RWPE1 (cell line): ENCODE measurements at regions not wholly inside any gene's neighbourhood (a gene's known extent, or its start where the extent isn't known, plus 50 kb on each side); places are given as distances from the start of the nearest gene placed in this dataset.

ENCODE experiments used
- CTCF ChIA-PET: fragments of 350-600 bp; sonication (Branson Sonifier 250); formaldehyde crosslinking; extraction: SDS; loops from one replicate; lab custom pipeline; 2021; lab: Yijun Ruan, JAX
- POLR2A ChIA-PET: fragments of 400-600 bp; formaldehyde crosslinking; extraction: SDS; loops from one replicate; lab custom pipeline; 2020; ENCODE audit warnings: antibody characterized with exemption; ENCODE audit not compliant: low non-redundant PET; lab: Yijun Ruan, JAX
- DNase-seq: peaks from one replicate; pipeline ENCODE4 v3.0.0; 2012; ENCODE audit warnings: low spot score
- H3K27ac ChIP-seq: fragments of 450-650 bp; 2 replicates; pipeline ENCODE4 v1.5.1; 2017
- CTCF ChIP-seq: fragments of 450-650 bp; conservative IDR thresholded peaks from 2 replicates; pipeline ENCODE4 v1.5.1; 2017; ENCODE audit warnings: low read depth, mild to moderate bottlenecking

- H3K27ac ChIP-seq = no peak overlapping the region
- CTCF ChIA-PET = no interaction called here
- DNase-seq = no peak
- POLR2A ChIA-PET = no interaction called here
- no peak for TF ChIP-seq CTCF
Measured at GRCh38 chr3:190733591-190734146, 128.8 kb downstream of the GMNC start.

- TF ChIP-seq CTCF = no peak
- DNase-seq = no peak
- ChIA-PET POLR2A (no interaction called here), CTCF (interaction anchor here (0.7 kb wide), 1 partner anchor 129 kb away, joined by 4 read pairs; no protein-coding TSS in a partner anchor)
- no peak overlapping the region for H3K27ac ChIP-seq
Measured at GRCh38 chr3:190731596-190731995, 130.9 kb downstream of the GMNC start.

GRCh38 chr3:190728574-190729246 is 133.8 kb downstream of the GMNC start:
- no peak overlapping the region for H3K27ac ChIP-seq
- no peak for DNase-seq
- POLR2A ChIA-PET = no interaction called here
- TF ChIP-seq CTCF = no peak
- CTCF ChIA-PET = interaction anchor here (0.6 kb wide), 1 partner anchor 19 kb away, joined by 3 read pairs; no protein-coding TSS in a partner anchor

- H3K27ac ChIP-seq = no peak overlapping the region
- CTCF ChIA-PET = no interaction called here
- no peak for TF ChIP-seq CTCF
- no peak for DNase-seq
- POLR2A ChIA-PET = no interaction called here
Measured at GRCh38 chr3:190722181-190722905, 140.2 kb downstream of the GMNC start.

- H3K27ac ChIP-seq = no peak overlapping the region
- no peak for TF ChIP-seq CTCF
- ChIA-PET POLR2A (no interaction called here), CTCF (interaction anchor here (0.5 kb wide), 1 partner anchor 1410 kb away, joined by 3 read pairs; no protein-coding TSS in a partner anchor)
- no peak for DNase-seq
Measured at GRCh38 chr3:190721330-190721729, 141.2 kb downstream of the GMNC start.

GRCh38 chr3:190718671-190719070 is 143.8 kb downstream of the GMNC start:
- CTCF ChIA-PET = interaction anchor here (0.7 kb wide), 1 partner anchor 71 kb away, joined by 4 read pairs; no protein-coding TSS in a partner anchor
- TF ChIP-seq CTCF = no peak
- H3K27ac ChIP-seq = no peak overlapping the region
- peak; percentile 48 for DNase-seq
- POLR2A ChIA-PET = no interaction called here
